C4-2B (cell line): ENCODE measurements at regions not wholly inside any gene's neighbourhood (a gene's known extent, or its start where the extent isn't known, plus 50 kb on each side); places are given as distances from the start of the nearest gene placed in this dataset.

Source experiments
- CTCF ChIP-seq: fragments of 450-650 bp; conservative IDR thresholded peaks from 2 replicates; pipeline ENCODE4 v1.5.1; 2017; ENCODE audit warnings: mild to moderate bottlenecking
- ZFX ChIP-seq: fragments of 450-650 bp; IDR thresholded peaks from 2 replicates; pipeline ENCODE4 v1.6.1; 2017

GRCh38 chr5:167785106-167785505 is 506.3 kb upstream of the WWC1 start:
- TF ChIP-seq CTCF (no peak), ZFX (no peak)
